Osteocyte (in vitro differentiated cells): ENCODE measurements at regions not wholly inside any gene's neighbourhood (a gene's known extent, or its start where the extent isn't known, plus 50 kb on each side); places are given as distances from the start of the nearest gene placed in this dataset.

Source experiments
- DNase-seq: peaks from one replicate; pipeline ENCODE4 v3.0.0; 2021; ENCODE audit warnings: mixed read lengths; ENCODE audit not compliant: unreplicated experiment; ENCODE audit errors: extremely low spot score
- H3K27ac Mint-ChIP-seq: one replicate; pipeline ENCODE4 v1.8.0; 2021; ENCODE audit warnings: mild to moderate bottlenecking, mixed read lengths; ENCODE audit not compliant: unreplicated experiment
- H3K27me3 Mint-ChIP-seq: one replicate; pipeline ENCODE4 v1.8.0; 2021; ENCODE audit warnings: mixed read lengths; ENCODE audit not compliant: unreplicated experiment
- H3K36me3 Mint-ChIP-seq: one replicate; pipeline ENCODE4 v1.8.0; 2021; ENCODE audit warnings: mixed read lengths; ENCODE audit not compliant: unreplicated experiment
- H3K4me1 Mint-ChIP-seq: one replicate; pipeline ENCODE4 v1.8.0; 2021; ENCODE audit warnings: mixed read lengths; ENCODE audit not compliant: unreplicated experiment
- H3K4me3 Mint-ChIP-seq: one replicate; pipeline ENCODE4 v1.8.0; 2021; ENCODE audit warnings: mild to moderate bottlenecking, moderate library complexity, mixed read lengths; ENCODE audit not compliant: unreplicated experiment
- H3K9me3 Mint-ChIP-seq: one replicate; pipeline ENCODE4 v1.8.0; 2021; ENCODE audit warnings: mixed read lengths; ENCODE audit not compliant: unreplicated experiment
- CTCF ChIP-seq: fragments of 200-600 bp; sonication (generic); IDR thresholded peaks from 2 replicates; pipeline ENCODE4 v1.5.0; 2021; ENCODE audit warnings: antibody characterized with exemption, mild to moderate bottlenecking, moderate library complexity

GRCh38 chr9:78567693-78568092 lies 270.8 kb downstream of the PSAT1 start:
- H3K27me3 Mint-ChIP-seq, result no peaks in the 10 kb centered on the region
- H3K9me3 Mint-ChIP-seq, result no peaks in the 10 kb centered on the region
- no peaks in the 10 kb centered on the region for H3K36me3 Mint-ChIP-seq
- no peak for TF ChIP-seq CTCF
- H3K27ac Mint-ChIP-seq, result peak overlapping the region; percentile 58
- peaks cover 12% of the 10 kb centered on the region for H3K4me1 Mint-ChIP-seq
- DNase-seq, result no peak
- H3K4me3 Mint-ChIP-seq, result no peak overlapping the region

- H3K36me3 Mint-ChIP-seq, result no peaks in the 10 kb centered on the region
- no peak for TF ChIP-seq CTCF
- H3K27ac Mint-ChIP-seq, result no peak overlapping the region
Observed at GRCh38 chr9:78568774-78569173, 271.8 kb downstream of the PSAT1 start.

GRCh38 chr9:78572266-78572665 lies 275.3 kb downstream of the PSAT1 start:
- H3K4me1 Mint-ChIP-seq, result peaks cover 18% of the 10 kb centered on the region
- no peaks in the 10 kb centered on the region for H3K27me3 Mint-ChIP-seq
- H3K4me3 Mint-ChIP-seq, result no peak overlapping the region
- no peak overlapping the region for H3K27ac Mint-ChIP-seq
- no peak for DNase-seq
- H3K9me3 Mint-ChIP-seq, result no peaks in the 10 kb centered on the region
- TF ChIP-seq CTCF, result no peak
- no peaks in the 10 kb centered on the region for H3K36me3 Mint-ChIP-seq

More at GRCh38 chr9:78568774-78569173, 271.8 kb downstream of the PSAT1 start:
- no peaks in the 10 kb centered on the region for H3K9me3 Mint-ChIP-seq
- no peak for DNase-seq
- no peak overlapping the region for H3K4me3 Mint-ChIP-seq
- peaks cover 12% of the 10 kb centered on the region for H3K4me1 Mint-ChIP-seq
- no peaks in the 10 kb centered on the region for H3K27me3 Mint-ChIP-seq

GRCh38 chr9:78573205-78573604 lies 276.3 kb downstream of the PSAT1 start:
- no peaks in the 10 kb centered on the region for H3K36me3 Mint-ChIP-seq
- TF ChIP-seq CTCF, result no peak
- peaks cover 15% of the 10 kb centered on the region for H3K4me1 Mint-ChIP-seq
- no peak overlapping the region for H3K4me3 Mint-ChIP-seq
- H3K27ac Mint-ChIP-seq, result no peak overlapping the region
- H3K27me3 Mint-ChIP-seq, result no peaks in the 10 kb centered on the region
- no peaks in the 10 kb centered on the region for H3K9me3 Mint-ChIP-seq
- no peak for DNase-seq

GRCh38 chr9:78573669-78574068 lies 276.7 kb downstream of the PSAT1 start:
- Mint-ChIP-seq H3K4me1 (peaks cover 15% of the 10 kb centered on the region), H3K27me3 (no peaks in the 10 kb centered on the region), H3K36me3 (no peaks in the 10 kb centered on the region), H3K4me3 (no peak overlapping the region), H3K9me3 (no peaks in the 10 kb centered on the region), H3K27ac (no peak overlapping the region)
- no peak for TF ChIP-seq CTCF
- no peak for DNase-seq
